ENCODE measurements at regions not wholly inside any gene's neighbourhood (a gene's known extent, or its start where the extent isn't known, plus 50 kb on each side); places are given as distances from the start of the nearest gene placed in this dataset.

DNA sequence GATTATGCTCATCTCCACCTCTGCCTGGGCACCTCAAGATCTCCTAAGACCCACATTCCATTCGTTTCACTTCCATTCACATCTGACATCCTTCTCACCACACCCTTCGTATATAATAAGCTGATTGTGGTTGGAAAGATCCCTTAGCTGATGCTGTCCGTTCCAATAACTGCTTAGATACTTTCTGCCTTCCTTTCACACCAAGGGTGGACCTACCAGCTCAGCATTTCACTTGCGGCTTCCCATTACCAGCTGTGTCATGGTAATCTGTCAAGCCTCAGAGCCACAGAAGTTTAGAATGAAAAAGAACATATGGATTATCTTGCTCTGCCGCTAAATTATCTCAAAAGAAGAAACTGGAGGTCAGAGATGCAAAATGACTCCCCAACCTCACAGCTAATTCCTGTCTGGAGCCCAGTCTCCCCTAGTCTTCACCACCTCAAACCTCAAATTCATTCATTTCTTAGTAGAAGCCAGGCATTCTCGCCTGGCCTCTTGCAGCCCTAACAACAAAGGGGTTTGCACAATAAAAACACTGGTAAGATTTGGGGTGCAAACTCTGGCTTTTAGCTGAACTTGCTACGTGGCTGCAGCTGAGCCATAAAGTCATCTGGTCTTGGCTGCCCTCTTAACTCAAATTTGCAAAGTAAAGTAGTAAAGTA lies 182.8 kb upstream of the HS3ST3A1 start:
- H3K4me3 ChIP-seq (ENCODE audit: low read depth, low read length) = no peak overlapping the region
- DNase-seq (ENCODE audit: extremely low spot score) = no peak
- no peaks in the 10 kb centered on the region for H3K4me1 ChIP-seq (ENCODE audit: insufficient read depth)
- WGBS = 49% methylated on average over 7 of the region's 7 CpGs
- H3K27ac ChIP-seq (ENCODE audit: low read depth) = no peak overlapping the region
- no peaks in the 10 kb centered on the region for H3K36me3 ChIP-seq (ENCODE audit: insufficient read depth)

DNA sequence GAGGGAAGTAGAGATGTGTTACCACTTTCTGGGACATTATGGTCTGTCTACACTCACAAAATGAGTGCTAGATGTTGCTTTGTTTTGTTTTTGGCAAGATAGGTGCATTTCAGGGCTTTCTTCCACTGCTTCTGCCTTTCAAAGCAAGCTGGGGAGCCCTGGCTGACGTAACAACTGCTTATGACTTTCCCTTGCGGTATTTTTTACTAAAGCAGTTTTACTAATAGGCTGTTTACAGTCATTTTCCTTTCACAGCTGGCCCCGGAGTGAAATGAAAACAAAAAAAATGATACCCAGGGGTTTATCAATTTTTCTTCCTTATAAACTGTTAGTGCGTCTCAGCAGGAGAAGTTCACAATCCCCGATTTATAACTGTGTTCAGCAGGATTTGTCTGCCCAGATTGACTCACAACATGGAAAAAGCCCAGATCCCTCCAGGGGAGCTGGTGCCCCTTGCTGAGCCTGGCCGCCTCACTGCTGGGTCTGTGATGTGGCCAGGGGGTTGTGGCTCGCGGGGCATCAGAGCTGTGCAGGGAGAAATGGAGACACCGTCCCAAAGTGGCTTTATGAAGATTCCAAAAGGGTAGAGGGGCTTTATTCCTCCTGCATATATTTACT lies 184.4 kb upstream of the HS3ST3A1 start:
- Histone ChIP-seq H3K27ac (ENCODE audit: low read depth) (no peak overlapping the region), H3K36me3 (ENCODE audit: insufficient read depth) (no peaks in the 10 kb centered on the region), H3K4me1 (ENCODE audit: insufficient read depth) (no peaks in the 10 kb centered on the region), H3K4me3 (ENCODE audit: low read depth, low read length) (no peak overlapping the region)
- no peak for DNase-seq (ENCODE audit: extremely low spot score)
- WGBS = 51% methylated on average over 9 of the region's 9 CpGs

DNA sequence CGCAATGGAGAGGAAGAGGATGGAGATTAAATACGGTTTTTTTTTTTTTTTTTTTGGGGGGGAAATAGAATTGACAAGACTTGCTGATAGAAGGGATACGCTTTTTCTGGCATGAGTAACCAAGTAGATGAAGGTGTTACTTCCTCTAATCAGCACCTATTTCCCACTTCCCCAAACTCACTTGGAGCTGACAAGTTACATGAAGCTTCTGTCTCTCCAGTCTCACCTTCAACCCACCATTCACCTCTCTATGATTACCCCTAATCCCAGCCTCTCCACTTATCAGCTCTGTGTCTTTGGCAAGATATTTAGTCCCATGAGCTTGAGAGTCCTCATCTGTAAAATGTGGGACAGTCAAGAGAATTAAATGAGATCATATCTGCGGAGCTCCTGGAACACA lies 185.9 kb upstream of the HS3ST3A1 start:
- Histone ChIP-seq H3K27ac (ENCODE audit: low read depth) (no peak overlapping the region), H3K36me3 (ENCODE audit: insufficient read depth) (no peaks in the 10 kb centered on the region)
- 77% methylated on average over 4 of the region's 4 CpGs for WGBS

DNA sequence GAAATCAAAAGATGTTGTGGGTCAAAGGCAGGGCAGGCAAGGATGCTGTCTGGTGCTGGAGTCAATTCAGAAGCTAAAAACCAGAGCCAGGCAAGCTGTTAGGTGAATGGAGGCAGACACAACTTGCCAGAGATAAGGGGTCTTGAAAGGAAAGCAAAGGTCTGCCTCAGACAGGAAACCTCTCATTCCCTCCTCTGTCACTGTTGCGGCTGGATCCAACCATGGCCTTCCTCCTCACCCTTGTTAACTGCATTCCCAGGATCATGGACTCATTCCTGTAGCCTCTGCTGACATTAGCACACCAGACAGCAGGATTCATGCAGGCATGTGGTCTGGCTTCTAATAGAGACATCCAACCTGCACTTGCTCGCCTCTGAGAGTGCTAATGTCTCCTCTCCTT lies 186.7 kb upstream of the HS3ST3A1 start:
- 48% methylated on average over 2 of the region's 2 CpGs for whole genome bisulfite sequencing
- Histone ChIP-seq H3K36me3 (ENCODE audit: insufficient read depth) (no peaks in the 10 kb centered on the region), H3K27ac (ENCODE audit: low read depth) (no peak overlapping the region), H3K4me3 (ENCODE audit: low read depth, low read length) (no peak overlapping the region), H3K4me1 (ENCODE audit: insufficient read depth) (no peaks in the 10 kb centered on the region)
- DNase-seq (ENCODE audit: extremely low spot score) = no peak

More for the DNA sequence above, 185.9 kb upstream of the HS3ST3A1 start:
- no peaks in the 10 kb centered on the region for H3K4me1 ChIP-seq (ENCODE audit: insufficient read depth)
- no peak overlapping the region for H3K4me3 ChIP-seq (ENCODE audit: low read depth, low read length)
- DNase-seq (ENCODE audit: extremely low spot score) = no peak

DNA sequence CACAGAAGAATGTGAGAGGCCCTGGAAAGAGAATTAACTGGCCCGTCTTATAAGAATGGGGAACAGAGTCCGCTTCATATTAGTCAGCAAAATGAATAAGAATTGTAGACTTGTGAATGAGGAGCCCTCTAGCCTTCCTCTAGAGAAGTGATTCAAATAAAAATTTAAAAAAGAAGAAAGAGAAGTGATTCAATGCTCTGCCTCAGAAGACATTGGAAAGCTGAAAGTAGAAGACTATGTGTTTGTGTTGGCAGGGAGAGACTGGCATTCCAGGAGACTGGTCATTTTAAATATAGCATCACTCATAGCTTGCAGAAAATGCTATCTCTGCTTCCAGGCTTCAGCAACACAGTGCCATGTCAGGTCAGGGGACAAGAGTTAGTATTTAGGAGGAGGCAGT lies 190.6 kb upstream of the HS3ST3A1 start:
- 71% methylated on average over 2 of the region's 2 CpGs for WGBS
- Histone ChIP-seq H3K4me3 (ENCODE audit: low read depth, low read length) (no peak overlapping the region), H3K36me3 (ENCODE audit: insufficient read depth) (no peaks in the 10 kb centered on the region), H3K27ac (ENCODE audit: low read depth) (no peak overlapping the region), H3K4me1 (ENCODE audit: insufficient read depth) (no peaks in the 10 kb centered on the region)
- DNase-seq (ENCODE audit: extremely low spot score) = no peak

DNA sequence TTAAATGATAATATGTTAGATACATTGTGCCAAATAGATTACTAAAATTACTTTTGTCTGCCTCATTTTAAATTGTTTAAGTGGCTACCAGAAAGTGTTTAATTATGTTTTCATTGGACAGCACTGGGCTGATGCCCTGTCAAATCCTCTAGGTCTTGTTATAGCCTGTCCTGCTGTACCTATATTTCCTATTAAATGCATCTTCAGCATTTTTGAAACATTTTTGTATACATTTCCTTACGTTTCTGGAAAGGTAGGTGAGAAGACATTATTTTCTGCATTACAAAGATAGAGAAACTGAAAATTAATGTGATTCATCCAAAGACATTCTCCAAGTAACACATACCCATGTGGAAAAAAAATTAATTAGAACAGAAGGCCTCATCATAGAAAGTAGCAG lies 192.2 kb upstream of the HS3ST3A1 start:
- H3K27ac ChIP-seq (ENCODE audit: low read depth) = no peak overlapping the region
- no peak for DNase-seq (ENCODE audit: extremely low spot score)
- no peaks in the 10 kb centered on the region for H3K4me1 ChIP-seq (ENCODE audit: insufficient read depth)
- 74% methylated on average over 1 of the region's 1 CpG for WGBS
- H3K4me3 ChIP-seq (ENCODE audit: low read depth, low read length) = no peak overlapping the region
- H3K36me3 ChIP-seq (ENCODE audit: insufficient read depth) = no peaks in the 10 kb centered on the region

DNA sequence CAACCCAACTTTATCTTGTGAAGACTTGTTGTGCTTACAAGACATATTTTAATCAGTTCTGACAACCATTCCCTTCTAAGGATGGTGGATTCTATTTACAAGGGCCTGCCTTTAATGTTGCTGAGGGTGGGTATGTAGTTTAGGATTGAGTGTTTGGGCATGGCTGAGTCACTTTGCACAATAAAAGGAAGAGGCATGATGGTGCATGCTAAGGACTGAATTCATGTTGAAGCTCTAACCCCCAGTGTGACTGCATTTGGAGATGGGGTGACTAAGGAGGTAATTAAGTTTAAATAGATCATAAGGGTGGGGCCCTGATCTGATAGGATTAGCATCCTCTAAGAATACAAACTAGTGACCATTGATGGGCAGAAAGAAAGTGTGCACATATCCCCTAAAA lies 196.1 kb upstream of the HS3ST3A1 start:
- Histone ChIP-seq H3K4me1 (ENCODE audit: insufficient read depth) (no peaks in the 10 kb centered on the region), H3K4me3 (ENCODE audit: low read depth, low read length) (no peak overlapping the region), H3K27ac (ENCODE audit: low read depth) (no peak overlapping the region), H3K36me3 (ENCODE audit: insufficient read depth) (no peaks in the 10 kb centered on the region)
- no peak for DNase-seq (ENCODE audit: extremely low spot score)

DNA sequence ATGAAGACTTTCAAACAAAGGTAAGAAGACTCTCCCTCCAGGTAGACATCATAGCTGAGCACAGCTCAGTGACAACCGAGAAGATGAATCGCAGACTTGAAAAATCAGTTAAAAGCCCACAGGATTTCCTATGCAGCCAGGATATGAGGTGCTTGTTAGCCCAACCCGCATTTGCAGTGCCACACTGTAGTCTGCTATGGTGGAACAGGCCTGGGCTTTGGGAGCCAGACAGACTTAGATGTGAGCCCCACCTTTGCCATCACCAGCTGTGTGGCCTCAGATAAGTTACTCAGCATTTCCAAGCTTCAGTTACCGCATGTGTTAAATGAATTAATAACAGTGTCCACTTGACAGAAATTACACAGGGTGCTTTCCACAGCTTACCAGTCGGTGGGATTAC lies 204.4 kb upstream of the HS3ST3A1 start:
- no peaks in the 10 kb centered on the region for H3K4me1 ChIP-seq (ENCODE audit: insufficient read depth)
- DNase-seq (ENCODE audit: extremely low spot score) = no peak
- no peak overlapping the region for H3K4me3 ChIP-seq (ENCODE audit: low read depth, low read length)
- 74% methylated on average over 5 of the region's 5 CpGs for WGBS
- no peak overlapping the region for H3K27ac ChIP-seq (ENCODE audit: low read depth)
- no peaks in the 10 kb centered on the region for H3K36me3 ChIP-seq (ENCODE audit: insufficient read depth)

DNA sequence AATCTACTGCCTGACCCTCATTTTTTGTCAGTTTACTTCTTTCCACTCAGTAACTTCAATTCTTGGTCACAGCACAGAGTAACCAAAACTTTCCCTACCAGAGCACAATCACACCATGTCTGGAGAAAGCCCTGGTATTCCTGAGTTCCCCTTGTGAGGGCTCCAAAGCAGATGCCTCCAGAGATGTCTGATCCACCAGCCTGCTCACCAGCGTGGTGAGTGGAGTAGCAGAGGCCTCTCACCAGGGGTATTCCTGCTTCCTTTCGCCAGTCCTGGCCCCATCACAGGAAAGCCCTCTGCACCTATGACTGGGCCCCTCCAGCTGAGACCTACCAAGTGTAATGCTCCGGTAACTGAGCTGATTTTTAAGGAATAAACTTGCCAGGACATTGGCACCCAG lies 205.4 kb upstream of the HS3ST3A1 start:
- no peak for DNase-seq (ENCODE audit: extremely low spot score)

DNA sequence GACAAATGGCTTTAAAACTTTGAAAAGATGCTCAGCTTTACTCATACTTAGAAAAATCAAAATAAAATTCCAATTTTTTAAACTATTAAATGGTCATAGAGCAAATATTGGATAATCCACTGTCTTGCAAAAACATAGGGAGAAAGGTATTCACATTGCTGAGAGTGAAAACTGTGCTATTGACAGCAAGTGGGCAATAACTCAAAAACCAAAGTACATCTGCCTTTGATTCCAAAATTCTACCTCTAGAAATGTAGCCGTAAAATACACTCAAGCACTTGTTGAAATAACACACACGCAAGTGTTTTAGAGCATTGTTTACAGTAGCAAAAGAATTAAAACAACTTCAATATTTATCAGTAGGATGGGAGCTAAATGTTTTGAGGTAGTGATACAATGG lies 210.6 kb upstream of the HS3ST3A1 start:
- Histone ChIP-seq H3K36me3 (ENCODE audit: insufficient read depth) (no peaks in the 10 kb centered on the region), H3K4me1 (ENCODE audit: insufficient read depth) (no peaks in the 10 kb centered on the region), H3K27ac (ENCODE audit: low read depth) (no peak overlapping the region), H3K4me3 (ENCODE audit: low read depth, low read length) (no peak overlapping the region)
- DNase-seq (ENCODE audit: extremely low spot score) = no peak
- 59% methylated on average over 2 of the region's 2 CpGs for WGBS

More for the DNA sequence above, 205.4 kb upstream of the HS3ST3A1 start:
- no peak overlapping the region for H3K4me3 ChIP-seq (ENCODE audit: low read depth, low read length)
- no peaks in the 10 kb centered on the region for H3K4me1 ChIP-seq (ENCODE audit: insufficient read depth)
- H3K27ac ChIP-seq (ENCODE audit: low read depth) = no peak overlapping the region
- no peaks in the 10 kb centered on the region for H3K36me3 ChIP-seq (ENCODE audit: insufficient read depth)
- 81% methylated on average over 3 of the region's 3 CpGs for WGBS

DNA sequence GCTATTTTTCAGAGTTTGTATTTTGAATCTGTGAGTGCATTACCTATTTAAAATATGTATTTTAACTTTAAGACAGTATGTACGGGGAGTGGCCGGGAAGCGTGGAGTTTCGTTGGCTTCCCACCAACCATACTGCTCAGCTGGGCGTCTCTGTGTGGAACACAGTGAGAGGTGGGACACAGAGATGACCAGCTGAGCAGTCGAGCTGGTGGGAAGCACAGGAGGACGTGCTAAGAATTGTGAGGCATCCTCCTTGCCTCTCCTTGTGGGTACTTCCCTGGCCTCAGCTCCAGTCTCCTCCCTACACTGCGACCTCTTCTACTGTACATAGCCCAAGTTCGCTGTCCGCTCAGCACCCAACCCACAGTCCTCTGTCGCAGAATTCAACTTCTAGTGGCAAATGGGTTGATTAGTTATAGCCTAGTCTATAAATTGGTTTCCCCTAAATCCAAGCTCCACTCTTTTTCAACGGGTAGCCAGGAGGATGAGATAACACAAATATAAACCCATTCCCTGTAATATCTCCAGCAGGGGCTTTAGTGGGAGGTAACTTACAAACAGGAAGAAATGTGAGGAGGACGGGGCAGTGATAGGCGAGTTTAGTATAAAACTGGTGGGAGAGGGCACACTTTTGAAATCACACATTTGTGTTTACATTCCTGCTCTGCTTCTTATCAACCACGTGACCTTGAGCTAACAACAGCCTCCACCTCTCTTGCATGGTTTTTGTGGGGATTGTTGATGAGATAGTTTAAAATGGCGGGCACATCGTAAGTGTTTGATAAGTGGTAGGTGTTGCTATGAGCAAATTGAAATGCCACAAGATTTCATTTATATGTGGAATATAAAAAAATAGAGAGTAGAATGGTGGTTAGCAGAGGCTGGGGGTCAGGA lies 211.9 kb upstream of the HS3ST3A1 start:
- Histone ChIP-seq H3K4me1 (ENCODE audit: insufficient read depth) (no peaks in the 10 kb centered on the region), H3K36me3 (ENCODE audit: insufficient read depth) (no peaks in the 10 kb centered on the region), H3K4me3 (ENCODE audit: low read depth, low read length) (no peak overlapping the region), H3K27ac (ENCODE audit: low read depth) (no peak overlapping the region)
- DNase-seq (ENCODE audit: extremely low spot score) = no peak
- WGBS = 55% methylated on average over 17 of the region's 17 CpGs

DNA sequence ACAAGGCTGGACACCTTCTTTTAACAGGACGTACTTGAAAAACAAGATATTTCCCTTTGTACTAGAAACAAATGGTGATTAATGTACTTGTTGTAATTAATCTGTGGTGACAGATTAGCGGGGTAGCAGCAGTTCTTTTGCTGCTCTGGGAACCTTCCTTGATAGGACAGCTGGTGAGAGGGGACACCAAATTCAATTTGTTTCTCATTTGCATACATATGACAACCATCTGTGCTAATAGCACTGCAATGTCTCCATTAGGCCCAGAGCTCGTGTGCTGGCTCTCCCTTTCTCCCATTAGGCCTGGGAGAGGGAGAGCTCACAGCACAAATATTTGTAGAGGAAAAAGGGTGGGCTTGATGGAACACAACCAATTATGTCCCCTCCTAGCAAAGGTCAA lies 221.0 kb upstream of the HS3ST3A1 start:
- H3K27ac ChIP-seq (ENCODE audit: low read depth) = no peak overlapping the region
- no peaks in the 10 kb centered on the region for H3K4me1 ChIP-seq (ENCODE audit: insufficient read depth)
- no peak for DNase-seq (ENCODE audit: extremely low spot score)
- 64% methylated on average over 3 of the region's 3 CpGs for WGBS
- no peak overlapping the region for H3K4me3 ChIP-seq (ENCODE audit: low read depth, low read length)
- H3K36me3 ChIP-seq (ENCODE audit: insufficient read depth) = no peaks in the 10 kb centered on the region

DNA sequence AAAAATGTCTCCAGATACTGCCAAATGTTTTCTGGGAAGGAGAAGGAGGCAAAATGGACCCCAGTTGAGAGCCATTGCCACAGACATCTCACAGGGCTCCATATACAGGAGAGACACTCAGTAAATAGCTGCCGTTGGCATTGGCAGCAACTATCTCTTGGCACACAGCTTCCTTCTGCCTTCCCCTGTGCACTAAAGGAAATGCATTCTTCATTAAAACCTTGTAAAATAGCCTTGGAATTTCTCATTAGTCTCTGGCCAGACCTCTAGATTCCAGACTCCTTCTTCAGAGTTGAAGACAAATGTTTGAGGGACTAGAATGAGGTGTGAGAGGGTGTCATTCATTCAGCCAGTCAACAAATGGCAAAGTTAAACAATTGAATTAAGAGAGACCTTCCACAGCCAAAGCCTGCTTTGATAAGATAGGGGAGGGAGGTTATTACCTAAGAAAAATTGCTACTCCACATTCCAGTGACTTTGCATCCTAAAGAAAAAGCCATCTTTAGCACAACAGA lies 223.9 kb upstream of the HS3ST3A1 start:
- no peak overlapping the region for H3K4me3 ChIP-seq (ENCODE audit: low read depth, low read length)
- no peak for DNase-seq (ENCODE audit: extremely low spot score)
- H3K36me3 ChIP-seq (ENCODE audit: insufficient read depth) = no peaks in the 10 kb centered on the region
- WGBS = 37% methylated on average over 1 of the region's 1 CpG
- H3K27ac ChIP-seq (ENCODE audit: low read depth) = no peak overlapping the region
- no peaks in the 10 kb centered on the region for H3K4me1 ChIP-seq (ENCODE audit: insufficient read depth)

DNA sequence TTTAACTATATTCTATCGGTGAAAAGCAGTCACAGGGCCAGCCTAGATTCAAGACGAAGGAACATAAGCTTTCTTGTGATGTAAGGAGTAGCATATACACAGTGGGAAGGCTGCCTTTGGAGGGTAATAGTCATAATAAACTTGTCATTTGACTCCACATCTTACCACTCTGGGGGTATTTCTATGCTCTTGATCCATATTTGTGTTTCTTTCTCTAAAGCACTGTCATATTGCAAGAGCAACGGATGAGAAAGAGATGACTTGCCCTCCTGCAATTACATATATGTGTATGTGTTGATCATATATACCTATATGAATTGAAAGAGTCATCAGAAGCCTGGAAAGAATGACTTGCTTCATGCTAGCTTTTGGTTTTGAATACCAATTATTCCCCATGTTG lies 225.4 kb upstream of the HS3ST3A1 start:
- no peaks in the 10 kb centered on the region for H3K4me1 ChIP-seq (ENCODE audit: insufficient read depth)

More for the DNA sequence above, 225.4 kb upstream of the HS3ST3A1 start:
- Histone ChIP-seq H3K4me3 (ENCODE audit: low read depth, low read length) (no peak overlapping the region), H3K27ac (ENCODE audit: low read depth) (no peak overlapping the region), H3K36me3 (ENCODE audit: insufficient read depth) (no peaks in the 10 kb centered on the region)
- WGBS = 89% methylated on average over 3 of the region's 3 CpGs
- no peak for DNase-seq (ENCODE audit: extremely low spot score)
